GM18951 (cell line): ENCODE measurements at regions not wholly inside any gene's neighbourhood (a gene's known extent, or its start where the extent isn't known, plus 50 kb on each side); places are given as distances from the start of the nearest gene placed in this dataset.
"Not testable (repeated sequence)": the region's sequence is repeated elsewhere in the genome, so short reads cannot be mapped to it uniquely, and the experiment has no call there.

Source experiments
- POLR2A ChIP-seq: IDR thresholded peaks from 4 replicates; pipeline ENCODE4 v1.6.1; 2011; ENCODE audit warnings: mild to moderate bottlenecking; ENCODE audit not compliant: insufficient read length, insufficient read depth; ENCODE audit errors: extremely low read depth
- in situ Hi-C: fragments of 300-500 bp; cut with MboI; formaldehyde crosslinking; loops from one replicate; pipeline ENCODE4 v1.12.0; 2022; ENCODE audit warnings: low sequenced_read_pairs, mixed read lengths, inconsistent platforms; ENCODE audit not compliant: unreplicated experiment

DNA sequence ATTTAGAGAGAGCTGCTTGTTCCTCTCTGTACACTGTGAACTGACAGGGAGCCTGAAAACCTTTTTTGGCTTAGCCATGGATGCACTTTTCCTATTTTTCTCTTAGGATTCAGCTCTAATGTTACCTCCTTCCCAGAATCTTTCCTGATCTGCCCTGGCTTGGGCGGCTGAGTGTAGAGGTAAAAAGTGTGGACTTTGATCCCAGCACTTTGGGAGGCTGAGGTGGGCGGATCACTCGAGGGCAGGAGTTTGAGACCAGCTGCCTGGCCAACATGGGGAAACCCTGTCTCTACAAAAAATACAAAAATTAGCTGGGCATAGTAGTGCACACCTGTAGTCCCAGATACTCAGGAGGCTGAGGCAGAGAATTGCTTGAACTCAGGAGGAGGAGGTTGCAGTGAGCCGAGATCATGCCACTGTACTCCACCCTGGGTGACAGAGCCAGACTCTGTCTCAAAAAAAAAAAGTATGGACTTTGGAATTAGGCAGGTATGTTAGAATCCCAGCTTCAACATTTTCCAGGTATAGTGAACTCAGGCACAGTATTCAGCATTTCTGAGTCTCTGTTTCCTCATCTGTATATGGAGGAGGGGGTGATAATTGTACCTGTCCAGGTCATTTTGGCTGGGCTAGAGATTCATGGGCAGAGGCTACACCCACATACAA is 212.5 kb upstream of the EEF2KMT start:
- in situ Hi-C loops: no loop called here

DNA sequence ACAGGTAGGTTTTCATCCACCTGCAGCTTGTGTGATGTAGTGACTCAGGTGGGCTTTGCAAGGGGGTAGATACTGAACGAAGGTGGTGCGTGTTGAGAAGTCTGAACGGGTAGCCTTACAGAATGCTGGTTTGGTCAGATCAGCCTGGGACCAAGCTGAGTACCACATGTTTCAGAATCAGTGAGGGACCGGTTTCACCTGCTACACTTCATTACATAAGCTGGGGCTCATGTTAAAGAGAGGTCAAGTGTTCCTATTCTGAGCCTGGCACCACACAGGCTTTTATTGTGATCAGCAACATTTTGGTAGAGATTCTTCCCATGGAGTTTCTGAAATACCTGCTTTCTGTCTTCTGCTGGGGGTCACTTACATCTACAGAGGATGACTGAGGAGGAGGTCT is 207.4 kb upstream of the EEF2KMT start:
- TF ChIP-seq POLR2A: no peak
- in situ Hi-C loops: no loop called here

More for the DNA sequence above, 212.5 kb upstream of the EEF2KMT start:
- no peak for TF ChIP-seq POLR2A

GRCh38 chr16:5302372-5303114 is 204.9 kb upstream of the EEF2KMT start:
- no peak for TF ChIP-seq POLR2A
- in situ Hi-C loops: no loop called here

DNA sequence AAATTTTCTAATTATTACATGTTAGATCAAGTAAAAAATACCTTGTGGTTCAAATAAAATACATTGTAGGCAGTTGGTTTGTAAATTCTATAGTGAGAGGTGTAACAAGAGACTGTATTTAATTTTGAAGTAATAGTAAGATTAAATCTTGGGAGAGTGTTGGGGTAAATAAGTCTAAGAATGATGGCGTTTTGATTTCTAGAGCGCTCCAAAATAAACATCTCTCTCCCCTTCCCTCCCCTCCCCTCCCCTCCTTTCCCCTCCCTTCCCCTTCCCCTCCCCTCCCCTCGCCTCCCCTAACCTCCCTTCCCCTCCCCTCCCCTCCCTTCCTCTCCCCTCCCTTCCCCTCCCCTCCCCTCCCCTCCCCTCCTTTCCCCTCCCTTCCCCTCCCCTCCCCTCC is 200.6 kb upstream of the EEF2KMT start:
- in situ Hi-C loops: no loop called here
- TF ChIP-seq POLR2A: no peak

DNA sequence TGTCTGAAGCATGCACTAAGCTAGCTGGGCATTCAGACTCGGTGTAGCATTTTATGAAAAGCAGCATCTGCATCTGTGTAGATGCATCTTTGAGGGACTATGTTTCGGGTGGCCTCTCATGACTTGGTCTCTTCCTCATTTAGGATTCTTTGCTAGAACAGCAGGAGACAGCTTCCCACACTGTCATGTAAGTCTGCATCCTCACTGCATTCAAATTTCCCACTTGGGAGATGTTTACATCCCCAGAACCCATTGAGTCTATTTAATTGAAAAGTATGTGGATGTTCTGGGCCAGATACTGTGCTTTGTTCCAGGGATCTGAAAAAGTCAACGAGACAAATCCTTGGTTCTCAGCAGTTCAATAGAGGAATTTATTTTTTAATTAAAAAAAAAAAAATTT is 198.6 kb upstream of the EEF2KMT start:
- in situ Hi-C loops: no loop called here
- TF ChIP-seq POLR2A: no peak

DNA sequence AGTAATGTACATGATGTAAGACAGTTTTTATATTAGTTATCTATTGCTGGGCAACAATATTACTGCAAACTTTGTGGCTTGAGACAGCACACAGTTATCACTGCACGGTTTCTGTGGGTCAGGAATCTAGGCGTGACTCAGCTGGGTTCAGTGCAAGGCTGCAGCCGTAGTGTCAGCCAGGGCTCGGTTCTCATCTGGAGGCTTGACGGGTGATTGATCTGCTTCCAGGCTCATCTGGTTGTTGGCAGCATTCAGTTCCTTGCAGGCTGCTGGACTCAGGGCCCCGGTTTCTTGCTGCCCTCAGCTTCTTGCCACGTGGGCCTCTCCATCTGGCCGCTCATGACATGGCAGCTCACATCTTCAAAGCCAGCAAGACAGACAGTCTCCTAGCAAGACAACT is 197.7 kb upstream of the EEF2KMT start:
- in situ Hi-C loops: not testable (repeated sequence)

GRCh38 chr16:5282152-5282551 is 184.6 kb upstream of the EEF2KMT start:
- in situ Hi-C loops: not testable (repeated sequence)

- TF ChIP-seq POLR2A: no peak
- in situ Hi-C loops: loop anchor here (25.0 kb wide), 1 partner anchor 1380 kb away; no protein-coding TSS in a partner anchor
These were observed 159.9 kb upstream of the EEF2KMT start for GRCh38 chr16:5257462-5257861.

DNA sequence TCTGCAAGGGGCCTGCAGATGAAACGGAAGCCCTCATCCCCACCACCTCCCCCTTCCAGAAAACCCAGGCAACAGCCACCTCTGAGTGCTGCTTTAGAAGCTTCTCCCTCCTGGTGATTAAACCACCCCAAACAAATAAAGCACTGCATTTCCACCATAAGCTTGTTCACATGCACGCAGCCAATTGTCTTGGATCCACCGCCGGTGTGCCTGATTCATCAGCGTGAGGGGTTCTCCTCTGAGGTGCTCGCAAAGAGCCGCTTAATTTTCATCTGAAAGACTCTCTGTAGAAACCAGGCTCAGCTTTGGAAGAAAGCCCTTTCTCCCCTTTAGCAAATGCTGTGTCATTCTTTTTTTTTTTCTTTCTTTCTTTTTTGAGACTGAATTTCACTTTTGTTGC is 155.2 kb upstream of the EEF2KMT start:
- in situ Hi-C loops: loop anchor here (25.0 kb wide), 1 partner anchor 1385 kb away; no protein-coding TSS in a partner anchor
- TF ChIP-seq POLR2A: no peak

- in situ Hi-C loops: not testable (repeated sequence)
These were observed 149.8 kb upstream of the EEF2KMT start for GRCh38 chr16:5247403-5247802.

- in situ Hi-C loops: not testable (repeated sequence)
These were observed 142.7 kb upstream of the EEF2KMT start for GRCh38 chr16:5240278-5240626.

- in situ Hi-C loops: not testable (repeated sequence)
These were observed 142.1 kb upstream of the EEF2KMT start for GRCh38 chr16:5239472-5240277.

- no peak for TF ChIP-seq POLR2A
- in situ Hi-C loops: no loop called here
These were observed 137.5 kb upstream of the EEF2KMT start for GRCh38 chr16:5235119-5235518.

DNA sequence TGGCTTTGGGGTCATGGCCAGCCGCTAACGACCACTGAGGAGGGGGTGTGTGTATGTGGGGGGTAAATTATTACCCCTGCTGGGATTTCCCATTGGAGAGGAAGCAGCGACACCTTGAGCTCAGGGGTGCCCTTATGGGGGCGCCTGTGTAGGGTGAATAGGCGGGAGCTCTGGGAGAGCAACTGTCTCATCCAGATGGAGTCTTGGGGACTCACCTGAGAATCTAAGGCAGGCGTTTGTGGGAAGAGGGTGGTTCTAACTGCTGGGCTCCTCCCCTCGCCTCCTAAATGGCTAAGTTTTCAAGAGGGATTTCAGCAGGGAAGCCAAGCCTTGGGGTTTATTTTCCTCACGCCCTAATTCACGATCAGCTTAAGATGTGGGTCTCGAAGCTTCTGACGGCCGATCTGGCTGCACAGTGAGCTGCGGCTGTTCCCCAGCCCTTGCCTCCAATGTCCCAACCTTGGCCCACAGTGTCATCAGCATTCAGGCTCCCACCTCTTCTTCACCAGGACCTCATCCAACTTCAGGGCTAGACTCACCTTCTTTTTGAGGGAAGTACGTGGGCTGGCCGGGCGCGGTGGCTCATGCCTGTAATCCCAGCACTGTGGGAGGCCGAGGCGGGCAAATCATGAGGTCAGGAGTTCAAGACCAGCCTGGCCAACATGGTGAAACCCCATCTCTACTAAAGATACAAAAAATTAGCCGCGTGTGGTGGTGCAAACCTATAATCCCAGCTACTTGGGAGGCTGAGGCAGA is 136.9 kb upstream of the EEF2KMT start:
- no peak for TF ChIP-seq POLR2A
- in situ Hi-C loops: no loop called here
